ENCODE measurements at regions not wholly inside any gene's neighbourhood (a gene's known extent, or its start where the extent isn't known, plus 50 kb on each side); places are given as distances from the start of the nearest gene placed in this dataset.

DNA sequence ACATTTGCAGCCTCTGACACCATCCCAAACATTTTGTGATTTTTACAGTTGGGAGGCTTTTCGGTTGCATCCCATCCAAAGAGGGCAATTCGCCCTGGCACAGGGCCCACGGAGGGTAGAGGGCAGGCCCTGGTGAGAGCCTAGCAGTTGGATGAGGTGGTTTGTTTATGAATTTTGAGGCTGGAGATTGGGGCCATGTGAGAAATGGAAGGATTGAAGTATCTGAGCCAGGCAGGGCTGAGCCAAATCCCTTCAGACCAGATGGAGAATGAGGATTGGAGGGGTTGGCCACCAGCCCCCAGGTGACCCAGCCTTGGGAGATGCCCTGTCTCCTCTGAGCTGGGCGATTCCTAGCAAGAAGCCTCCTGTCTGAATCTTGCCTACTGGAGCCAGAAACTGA, 52.6 kb upstream of the CCDC167 start:
- TF ChIP-seq EZH2 (IDR thresholded peaks at IDR 0.05; ENCODE audit: borderline replicate concordance): no peak
- TF ChIP-seq, protein P1, sequence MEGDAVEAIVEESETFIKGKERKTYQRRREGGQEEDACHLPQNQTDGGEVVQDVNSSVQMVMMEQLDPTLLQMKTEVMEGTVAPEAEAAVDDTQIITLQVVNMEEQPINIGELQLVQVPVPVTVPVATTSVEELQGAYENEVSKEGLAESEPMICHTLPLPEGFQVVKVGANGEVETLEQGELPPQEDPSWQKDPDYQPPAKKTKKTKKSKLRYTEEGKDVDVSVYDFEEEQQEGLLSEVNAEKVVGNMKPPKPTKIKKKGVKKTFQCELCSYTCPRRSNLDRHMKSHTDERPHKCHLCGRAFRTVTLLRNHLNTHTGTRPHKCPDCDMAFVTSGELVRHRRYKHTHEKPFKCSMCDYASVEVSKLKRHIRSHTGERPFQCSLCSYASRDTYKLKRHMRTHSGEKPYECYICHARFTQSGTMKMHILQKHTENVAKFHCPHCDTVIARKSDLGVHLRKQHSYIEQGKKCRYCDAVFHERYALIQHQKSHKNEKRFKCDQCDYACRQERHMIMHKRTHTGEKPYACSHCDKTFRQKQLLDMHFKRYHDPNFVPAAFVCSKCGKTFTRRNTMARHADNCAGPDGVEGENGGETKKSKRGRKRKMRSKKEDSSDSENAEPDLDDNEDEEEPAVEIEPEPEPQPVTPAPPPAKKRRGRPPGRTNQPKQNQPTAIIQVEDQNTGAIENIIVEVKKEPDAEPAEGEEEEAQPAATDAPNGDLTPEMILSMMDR (IDR thresholded peaks at IDR 0.05; ENCODE audit: poor library complexity): no peak
